SK-N-SH treated with all-trans-retinoic acid at 6 μM for 48 hours (cell line): ENCODE measurements at regions not wholly inside any gene's neighbourhood (a gene's known extent, or its start where the extent isn't known, plus 50 kb on each side); places are given as distances from the start of the nearest gene placed in this dataset.

Source experiments
- ATAC-seq: fragments of 200-7000 bp; cut with Tn5 transposase; 3 replicates; pipeline ENCODE4 v1.9.1; 2020; ENCODE audit warnings: mild to moderate bottlenecking, moderate library complexity
- ARNTL ChIP-seq: fragments of 450-650 bp; formaldehyde crosslinking; IDR thresholded peaks from 2 replicates; pipeline ENCODE4 v1.5.0; 2020; ENCODE audit warnings: low read depth, mild to moderate bottlenecking, moderate library complexity, borderline replicate concordance
- CSDC2 ChIP-seq: fragments of 250-450 bp; sonication (Bioruptor Pico); IDR thresholded peaks from 2 replicates; pipeline ENCODE4 v1.5.0; 2020; ENCODE audit warnings: mild to moderate bottlenecking, moderate library complexity
- CSRNP3 ChIP-seq: fragments of 250-450 bp; sonication (Bioruptor Pico); IDR thresholded peaks from 2 replicates; pipeline ENCODE4 v1.5.1; 2021; ENCODE audit warnings: mild to moderate bottlenecking, moderate library complexity
- ESRRG ChIP-seq: fragments of 250-450 bp; sonication (Bioruptor Pico); IDR thresholded peaks from 2 replicates; pipeline ENCODE4 v1.6.1; 2021; ENCODE audit warnings: mild to moderate bottlenecking
- GLIS3 ChIP-seq: fragments of 250-450 bp; sonication (Bioruptor Pico); IDR thresholded peaks from 2 replicates; pipeline ENCODE4 v1.5.0; 2020; ENCODE audit warnings: mild to moderate bottlenecking, moderate library complexity
- ISL1 ChIP-seq: fragments of 250-450 bp; sonication (Bioruptor Pico); IDR thresholded peaks from 2 replicates; pipeline ENCODE4 v2.1.2; 2022; ENCODE audit warnings: mild to moderate bottlenecking, moderate library complexity
- OSR1 ChIP-seq: fragments of 250-450 bp; sonication (Bioruptor Pico); IDR thresholded peaks from 2 replicates; pipeline ENCODE4 v1.8.0; 2022; ENCODE audit warnings: moderate library complexity, mild to moderate bottlenecking, inconsistent platforms
- PPARA ChIP-seq: fragments of 250-450 bp; sonication (Bioruptor Pico); IDR thresholded peaks from 2 replicates; pipeline ENCODE4 v1.5.0; 2020; ENCODE audit warnings: mild to moderate bottlenecking, borderline replicate concordance
- RARB ChIP-seq: fragments of 250-450 bp; sonication (Bioruptor Pico); IDR thresholded peaks from 2 replicates; pipeline ENCODE4 v1.8.0; 2021; ENCODE audit warnings: mild to moderate bottlenecking, moderate library complexity
- TCF4 ChIP-seq: fragments of 250-450 bp; sonication (Bioruptor Pico); IDR thresholded peaks from 2 replicates; pipeline ENCODE4 v1.8.0; 2021; ENCODE audit warnings: mild to moderate bottlenecking, moderate library complexity, borderline replicate concordance
- TOX ChIP-seq: fragments of 250-450 bp; sonication (Bioruptor Pico); IDR thresholded peaks from 2 replicates; pipeline ENCODE4 v1.8.0; 2021; ENCODE audit warnings: mild to moderate bottlenecking, moderate library complexity, borderline replicate concordance
- ZC3H10 ChIP-seq: fragments of 250-450 bp; sonication (Bioruptor Pico); IDR thresholded peaks from 2 replicates; pipeline ENCODE4 v1.5.1; 2021; ENCODE audit warnings: mild to moderate bottlenecking, moderate library complexity
- ZFP3 ChIP-seq: fragments of 250-450 bp; sonication (Bioruptor Pico); IDR thresholded peaks from 2 replicates; pipeline ENCODE4 v1.5.0; 2020; ENCODE audit warnings: mild to moderate bottlenecking, moderate library complexity
- ZNF565 ChIP-seq: fragments of 450-650 bp; formaldehyde crosslinking; conservative IDR thresholded peaks from 2 replicates; pipeline ENCODE4 v1.5.0; 2020; ENCODE audit warnings: low read depth, mild to moderate bottlenecking, moderate library complexity
- ZNF8 ChIP-seq: fragments of 450-650 bp; formaldehyde crosslinking; IDR thresholded peaks from 2 replicates; pipeline ENCODE4 v1.5.0; 2020; ENCODE audit warnings: mild to moderate bottlenecking, moderate library complexity
- TF ChIP-seq, protein P1 (sequence below): fragments of 250-450 bp; sonication (Bioruptor Pico); IDR thresholded peaks from 2 replicates; pipeline ENCODE4 v1.8.0; 2021; ENCODE audit warnings: low read depth, mild to moderate bottlenecking, moderate library complexity, borderline replicate concordance
- TF ChIP-seq, protein P2 (sequence below): fragments of 250-450 bp; sonication (Bioruptor Pico); IDR thresholded peaks from 2 replicates; pipeline ENCODE4 v1.5.1; 2020; ENCODE audit warnings: low read depth, mild to moderate bottlenecking, moderate library complexity
- TF ChIP-seq, protein P3 (sequence below): fragments of 250-450 bp; sonication (Bioruptor Pico); IDR thresholded peaks from 2 replicates; pipeline ENCODE4 v1.5.0; 2020; ENCODE audit warnings: mild to moderate bottlenecking, moderate library complexity
- TF ChIP-seq, protein P4 (sequence below): fragments of 250-450 bp; sonication (Bioruptor Pico); IDR thresholded peaks from 2 replicates; pipeline ENCODE4 v1.8.0; 2020; ENCODE audit warnings: mild to moderate bottlenecking, moderate library complexity, borderline replicate concordance

DNA sequence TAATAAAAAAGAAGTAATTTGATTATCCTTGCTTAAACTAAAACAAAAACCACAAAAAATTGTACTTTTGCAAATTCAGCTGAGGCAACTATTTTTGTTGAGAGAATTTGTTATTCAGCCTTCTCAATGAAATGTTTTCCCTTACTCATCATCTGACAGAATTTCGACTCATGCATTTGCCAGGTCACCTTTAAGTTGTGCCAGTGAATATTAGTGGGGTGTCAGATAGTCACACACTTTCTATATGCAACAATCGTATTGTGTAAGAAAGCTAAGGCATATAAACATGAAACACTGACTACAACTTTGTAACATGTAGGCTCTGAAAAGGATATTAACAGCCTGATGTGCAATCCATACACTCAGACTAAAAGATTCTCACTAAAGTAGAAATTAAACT is 1653.1 kb upstream of the SLC39A10 start (continued):
- TF ChIP-seq, protein P1, sequence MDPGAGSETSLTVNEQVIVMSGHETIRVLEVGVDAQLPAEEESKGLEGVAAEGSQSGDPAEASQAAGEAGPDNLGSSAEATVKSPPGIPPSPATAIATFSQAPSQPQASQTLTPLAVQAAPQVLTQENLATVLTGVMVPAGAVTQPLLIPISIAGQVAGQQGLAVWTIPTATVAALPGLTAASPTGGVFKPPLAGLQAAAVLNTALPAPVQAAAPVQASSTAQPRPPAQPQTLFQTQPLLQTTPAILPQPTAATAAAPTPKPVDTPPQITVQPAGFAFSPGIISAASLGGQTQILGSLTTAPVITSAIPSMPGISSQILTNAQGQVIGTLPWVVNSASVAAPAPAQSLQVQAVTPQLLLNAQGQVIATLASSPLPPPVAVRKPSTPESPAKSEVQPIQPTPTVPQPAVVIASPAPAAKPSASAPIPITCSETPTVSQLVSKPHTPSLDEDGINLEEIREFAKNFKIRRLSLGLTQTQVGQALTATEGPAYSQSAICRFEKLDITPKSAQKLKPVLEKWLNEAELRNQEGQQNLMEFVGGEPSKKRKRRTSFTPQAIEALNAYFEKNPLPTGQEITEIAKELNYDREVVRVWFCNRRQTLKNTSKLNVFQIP (CRISPR knock-in tag): no peak
- TF ChIP-seq, protein P2, sequence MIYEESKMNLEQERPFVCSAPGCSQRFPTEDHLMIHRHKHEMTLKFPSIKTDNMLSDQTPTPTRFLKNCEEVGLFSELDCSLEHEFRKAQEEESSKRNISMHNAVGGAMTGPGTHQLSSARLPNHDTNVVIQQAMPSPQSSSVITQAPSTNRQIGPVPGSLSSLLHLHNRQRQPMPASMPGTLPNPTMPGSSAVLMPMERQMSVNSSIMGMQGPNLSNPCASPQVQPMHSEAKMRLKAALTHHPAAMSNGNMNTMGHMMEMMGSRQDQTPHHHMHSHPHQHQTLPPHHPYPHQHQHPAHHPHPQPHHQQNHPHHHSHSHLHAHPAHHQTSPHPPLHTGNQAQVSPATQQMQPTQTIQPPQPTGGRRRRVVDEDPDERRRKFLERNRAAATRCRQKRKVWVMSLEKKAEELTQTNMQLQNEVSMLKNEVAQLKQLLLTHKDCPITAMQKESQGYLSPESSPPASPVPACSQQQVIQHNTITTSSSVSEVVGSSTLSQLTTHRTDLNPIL (CRISPR knock-in tag): no peak
- TF ChIP-seq OSR1 (CRISPR knock-in tag) (no peak), ESRRG (CRISPR knock-in tag) (no peak), ZFP3 (CRISPR knock-in tag) (no peak), ZNF565 (CRISPR knock-in tag) (no peak), ZC3H10 (CRISPR knock-in tag) (no peak), CSDC2 (no peak)
- TF ChIP-seq, all 23 proteins: peak for 0

GRCh38 chr2:194002699-194003368 is 1654.2 kb upstream of the SLC39A10 start:
- no peak for TF ChIP-seq CSRNP3 (CRISPR knock-in tag)
- TF ChIP-seq ZC3H10 (CRISPR knock-in tag): no peak
- no peak for TF ChIP-seq TCF4
- ATAC-seq: no peak

- ATAC-seq: no peak
- TF ChIP-seq, protein P3, sequence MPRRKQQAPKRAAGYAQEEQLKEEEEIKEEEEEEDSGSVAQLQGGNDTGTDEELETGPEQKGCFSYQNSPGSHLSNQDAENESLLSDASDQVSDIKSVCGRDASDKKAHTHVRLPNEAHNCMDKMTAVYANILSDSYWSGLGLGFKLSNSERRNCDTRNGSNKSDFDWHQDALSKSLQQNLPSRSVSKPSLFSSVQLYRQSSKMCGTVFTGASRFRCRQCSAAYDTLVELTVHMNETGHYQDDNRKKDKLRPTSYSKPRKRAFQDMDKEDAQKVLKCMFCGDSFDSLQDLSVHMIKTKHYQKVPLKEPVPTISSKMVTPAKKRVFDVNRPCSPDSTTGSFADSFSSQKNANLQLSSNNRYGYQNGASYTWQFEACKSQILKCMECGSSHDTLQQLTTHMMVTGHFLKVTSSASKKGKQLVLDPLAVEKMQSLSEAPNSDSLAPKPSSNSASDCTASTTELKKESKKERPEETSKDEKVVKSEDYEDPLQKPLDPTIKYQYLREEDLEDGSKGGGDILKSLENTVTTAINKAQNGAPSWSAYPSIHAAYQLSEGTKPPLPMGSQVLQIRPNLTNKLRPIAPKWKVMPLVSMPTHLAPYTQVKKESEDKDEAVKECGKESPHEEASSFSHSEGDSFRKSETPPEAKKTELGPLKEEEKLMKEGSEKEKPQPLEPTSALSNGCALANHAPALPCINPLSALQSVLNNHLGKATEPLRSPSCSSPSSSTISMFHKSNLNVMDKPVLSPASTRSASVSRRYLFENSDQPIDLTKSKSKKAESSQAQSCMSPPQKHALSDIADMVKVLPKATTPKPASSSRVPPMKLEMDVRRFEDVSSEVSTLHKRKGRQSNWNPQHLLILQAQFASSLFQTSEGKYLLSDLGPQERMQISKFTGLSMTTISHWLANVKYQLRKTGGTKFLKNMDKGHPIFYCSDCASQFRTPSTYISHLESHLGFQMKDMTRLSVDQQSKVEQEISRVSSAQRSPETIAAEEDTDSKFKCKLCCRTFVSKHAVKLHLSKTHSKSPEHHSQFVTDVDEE (CRISPR knock-in tag): no peak
- TF ChIP-seq RARB (CRISPR knock-in tag) (no peak), TCF4 (no peak), ARNTL (no peak), ISL1 (CRISPR knock-in tag) (no peak), ZNF565 (CRISPR knock-in tag) (no peak), ZNF8 (no peak), ZC3H10 (CRISPR knock-in tag) (no peak), GLIS3 (CRISPR knock-in tag) (no peak), ZFP3 (CRISPR knock-in tag) (no peak), PPARA (CRISPR knock-in tag) (no peak), TOX (no peak)
- TF ChIP-seq, protein P2 (CRISPR knock-in tag): no peak
- TF ChIP-seq, protein P4, sequence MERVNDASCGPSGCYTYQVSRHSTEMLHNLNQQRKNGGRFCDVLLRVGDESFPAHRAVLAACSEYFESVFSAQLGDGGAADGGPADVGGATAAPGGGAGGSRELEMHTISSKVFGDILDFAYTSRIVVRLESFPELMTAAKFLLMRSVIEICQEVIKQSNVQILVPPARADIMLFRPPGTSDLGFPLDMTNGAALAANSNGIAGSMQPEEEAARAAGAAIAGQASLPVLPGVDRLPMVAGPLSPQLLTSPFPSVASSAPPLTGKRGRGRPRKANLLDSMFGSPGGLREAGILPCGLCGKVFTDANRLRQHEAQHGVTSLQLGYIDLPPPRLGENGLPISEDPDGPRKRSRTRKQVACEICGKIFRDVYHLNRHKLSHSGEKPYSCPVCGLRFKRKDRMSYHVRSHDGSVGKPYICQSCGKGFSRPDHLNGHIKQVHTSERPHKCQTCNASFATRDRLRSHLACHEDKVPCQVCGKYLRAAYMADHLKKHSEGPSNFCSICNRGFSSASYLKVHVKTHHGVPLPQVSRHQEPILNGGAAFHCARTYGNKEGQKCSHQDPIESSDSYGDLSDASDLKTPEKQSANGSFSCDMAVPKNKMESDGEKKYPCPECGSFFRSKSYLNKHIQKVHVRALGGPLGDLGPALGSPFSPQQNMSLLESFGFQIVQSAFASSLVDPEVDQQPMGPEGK (CRISPR knock-in tag): no peak
- TF ChIP-seq, protein P1 (CRISPR knock-in tag): no peak
Observed at GRCh38 chr2:193990868-193991267, 1666.2 kb upstream of the SLC39A10 start.
